HG02970 (cell line): ENCODE measurements at regions not wholly inside any gene's neighbourhood (a gene's known extent, or its start where the extent isn't known, plus 50 kb on each side); places are given as distances from the start of the nearest gene placed in this dataset.
"Not testable (repeated sequence)": the region's sequence is repeated elsewhere in the genome, so short reads cannot be mapped to it uniquely, and the experiment has no call there.

Experiments
- ATAC-seq: cut with Tn5 transposase; IDR thresholded peaks from one replicate; pipeline ENCODE4 v1.9.1; 2021; ENCODE audit warnings: mild to moderate bottlenecking, moderate library complexity, moderate number of reproducible peaks; ENCODE audit not compliant: unreplicated experiment, low FRiP score

GRCh38 chr9:26133537-26133936 lies 455.3 kb upstream of the TUSC1 start:
- no peak for ATAC-seq

- no peak for ATAC-seq
Measured at GRCh38 chr9:26132746-26133312, 454.6 kb upstream of the TUSC1 start.

GRCh38 chr9:26131886-26132285 lies 453.6 kb upstream of the TUSC1 start:
- no peak for ATAC-seq

GRCh38 chr9:26129217-26129616 lies 451.0 kb upstream of the TUSC1 start:
- no peak for ATAC-seq

GRCh38 chr9:26125693-26126092 lies 447.4 kb upstream of the TUSC1 start:
- ATAC-seq = no peak

- not testable (repeated sequence) for ATAC-seq
Measured at GRCh38 chr9:26116085-26116484, 437.8 kb upstream of the TUSC1 start.

- ATAC-seq = no peak
Measured at GRCh38 chr9:26112724-26113123, 434.5 kb upstream of the TUSC1 start.

GRCh38 chr9:26086396-26086795 lies 408.2 kb upstream of the TUSC1 start:
- ATAC-seq = no peak

- ATAC-seq = no peak
Measured at GRCh38 chr9:26081847-26082246, 403.6 kb upstream of the TUSC1 start.

- ATAC-seq = no peak
Measured at GRCh38 chr9:26078706-26079105, 400.5 kb upstream of the TUSC1 start.

GRCh38 chr9:26077860-26078259 lies 399.6 kb upstream of the TUSC1 start:
- ATAC-seq = no peak

GRCh38 chr9:26067608-26068007 lies 389.4 kb upstream of the TUSC1 start:
- ATAC-seq = no peak

- no peak for ATAC-seq
Measured at GRCh38 chr9:26066237-26066636, 388.0 kb upstream of the TUSC1 start.

GRCh38 chr9:26061948-26062575 lies 383.8 kb upstream of the TUSC1 start:
- no peak for ATAC-seq

GRCh38 chr9:26058111-26058895 lies 380.1 kb upstream of the TUSC1 start:
- ATAC-seq = no peak

- no peak for ATAC-seq
Measured at GRCh38 chr9:26057050-26057449, 378.8 kb upstream of the TUSC1 start.

GRCh38 chr9:26054600-26055520 lies 376.6 kb upstream of the TUSC1 start:
- no peak for ATAC-seq

GRCh38 chr9:26053954-26054353 lies 375.7 kb upstream of the TUSC1 start:
- ATAC-seq = no peak

- ATAC-seq = no peak
Measured at GRCh38 chr9:26043431-26043830, 365.2 kb upstream of the TUSC1 start.

GRCh38 chr9:26034786-26035185 lies 356.5 kb upstream of the TUSC1 start:
- ATAC-seq = no peak

GRCh38 chr9:26033336-26033735 lies 355.1 kb upstream of the TUSC1 start:
- ATAC-seq = no peak
